NCI-H2171 (cell line): ENCODE measurements at regions not wholly inside any gene's neighbourhood (a gene's known extent, or its start where the extent isn't known, plus 50 kb on each side); places are given as distances from the start of the nearest gene placed in this dataset.
"Not testable (repeated sequence)": the region's sequence is repeated elsewhere in the genome, so short reads cannot be mapped to it uniquely, and the experiment has no call there.

ENCODE experiments used
- DNase-seq: peaks from one replicate; lab custom pipeline; 2025; lab: John Stamatoyannopoulos, UW

- DNase-seq: no peak
These were observed 277.0 kb downstream of the INHBA start for GRCh38 chr7:41425926-41426325.

GRCh38 chr7:41421056-41421455, 281.8 kb downstream of the INHBA start:
- DNase-seq: no peak

GRCh38 chr7:41420421-41420820, 282.5 kb downstream of the INHBA start:
- no peak for DNase-seq

- no peak for DNase-seq
These were observed 284.6 kb downstream of the INHBA start for GRCh38 chr7:41418337-41418736.

GRCh38 chr7:41416208-41416595, 286.7 kb downstream of the INHBA start:
- no peak for DNase-seq

- no peak for DNase-seq
These were observed 287.3 kb downstream of the INHBA start for GRCh38 chr7:41415471-41416207.

- DNase-seq: no peak
These were observed 287.8 kb downstream of the INHBA start for GRCh38 chr7:41415051-41415450.

- no peak for DNase-seq
These were observed 298.4 kb downstream of the INHBA start for GRCh38 chr7:41404375-41405074.

- DNase-seq: no peak
These were observed 299.6 kb downstream of the INHBA start for GRCh38 chr7:41403291-41403690.

- no peak for DNase-seq
These were observed 301.1 kb downstream of the INHBA start for GRCh38 chr7:41401833-41402232.

GRCh38 chr7:41399171-41399570, 303.7 kb downstream of the INHBA start:
- DNase-seq: no peak

- DNase-seq: no peak
These were observed 311.1 kb downstream of the INHBA start for GRCh38 chr7:41391818-41392217.

- DNase-seq: not testable (repeated sequence)
These were observed 314.0 kb downstream of the INHBA start for GRCh38 chr7:41388933-41389332.

- DNase-seq: no peak
These were observed 316.9 kb downstream of the INHBA start for GRCh38 chr7:41385996-41386395.

GRCh38 chr7:41384418-41384817, 318.5 kb downstream of the INHBA start:
- no peak for DNase-seq

GRCh38 chr7:41383596-41383995, 319.3 kb downstream of the INHBA start:
- no peak for DNase-seq

GRCh38 chr7:41378156-41378555, 324.7 kb downstream of the INHBA start:
- no peak for DNase-seq

- no peak for DNase-seq
These were observed 327.3 kb downstream of the INHBA start for GRCh38 chr7:41375582-41375981.

GRCh38 chr7:41374150-41374848, 328.6 kb downstream of the INHBA start:
- DNase-seq: no peak

GRCh38 chr7:41367967-41368882, 334.7 kb downstream of the INHBA start:
- DNase-seq: no peak

GRCh38 chr7:41351091-41351490, 351.8 kb downstream of the INHBA start:
- no peak for DNase-seq

- no peak for DNase-seq
These were observed 356.0 kb downstream of the INHBA start for GRCh38 chr7:41346878-41347277.
